SIG-M5 treated with dmso at 0.1 percent for 504 hours (cell line): ENCODE measurements at regions not wholly inside any gene's neighbourhood (a gene's known extent, or its start where the extent isn't known, plus 50 kb on each side); places are given as distances from the start of the nearest gene placed in this dataset.
"Not testable (repeated sequence)": the region's sequence is repeated elsewhere in the genome, so short reads cannot be mapped to it uniquely, and the experiment has no call there.

Experiments used
- DNase-seq: peaks from one replicate; lab custom pipeline; 2025; ENCODE audit not compliant: unreplicated experiment; lab: John Stamatoyannopoulos, UW

GRCh38 chr3:157589211-157589610 is 86.0 kb upstream of the VEPH1 start:
- no peak for DNase-seq

- no peak for DNase-seq
These were observed 85.3 kb upstream of the VEPH1 start for GRCh38 chr3:157588386-157589060.

GRCh38 chr3:157586293-157586692 is 83.1 kb upstream of the VEPH1 start:
- DNase-seq = no peak

- DNase-seq = no peak
These were observed 82.2 kb upstream of the VEPH1 start for GRCh38 chr3:157585386-157585785.

- DNase-seq = no peak
These were observed 79.4 kb upstream of the VEPH1 start for GRCh38 chr3:157582637-157582973.

- not testable (repeated sequence) for DNase-seq
These were observed 78.9 kb upstream of the VEPH1 start for GRCh38 chr3:157581956-157582636.

GRCh38 chr3:157581371-157581770 is 78.2 kb upstream of the VEPH1 start:
- DNase-seq = no peak

- DNase-seq = no peak
These were observed 75.0 kb upstream of the VEPH1 start for GRCh38 chr3:157578181-157578580.

GRCh38 chr3:157574531-157574930 is 71.3 kb upstream of the VEPH1 start:
- no peak for DNase-seq

GRCh38 chr3:157573780-157574378 is 70.7 kb upstream of the VEPH1 start:
- DNase-seq = no peak

GRCh38 chr3:157573281-157573680 is 70.1 kb upstream of the VEPH1 start:
- DNase-seq = no peak

GRCh38 chr3:157572559-157573270 is 69.5 kb upstream of the VEPH1 start:
- peak; percentile 56 for DNase-seq

- DNase-seq = no peak
These were observed 63.4 kb upstream of the VEPH1 start for GRCh38 chr3:157566596-157566995.

GRCh38 chr3:157559401-157559800 is 56.2 kb upstream of the VEPH1 start:
- DNase-seq = no peak
